Posterior cingulate gyrus (tissue), 11 donors: ENCODE measurements at regions not wholly inside any gene's neighbourhood (a gene's known extent, or its start where the extent isn't known, plus 50 kb on each side); places are given as distances from the start of the nearest gene placed in this dataset.

ENCODE experiments used
- DNase-seq, 10 donors: peaks; one replicate each; pipeline versions ENCODE4 v3.0.0 to v3.0.0-alpha.2; 2020 to 2021; ENCODE audit warnings: mixed read lengths in 3 of 10
- intact Hi-C: fragments of 100-400 bp; cut with DNase I; formaldehyde crosslinking; loops from one replicate; pipeline ENCODE4 v1.15.1; 2023

- intact Hi-C loops: no loop called here
- DNase-seq: no peak
These were observed 89.3 kb upstream of the FTMT start for GRCh38 chr5:121762426-121762825.

GRCh38 chr5:121763665-121764064, 88.0 kb upstream of the FTMT start:
- DNase-seq: no peak
- intact Hi-C loops: no loop called here

- no peak for DNase-seq
- intact Hi-C loops: no loop called here
These were observed 71.3 kb upstream of the FTMT start for GRCh38 chr5:121780406-121780805.

- no peak for DNase-seq
- intact Hi-C loops: no loop called here
These were observed 68.0 kb upstream of the FTMT start for GRCh38 chr5:121783700-121784099.

- no peak for DNase-seq
- intact Hi-C loops: no loop called here
These were observed 57.9 kb upstream of the FTMT start for GRCh38 chr5:121793791-121794190.

- intact Hi-C loops: no loop called here
These were observed 56.2 kb upstream of the FTMT start for GRCh38 chr5:121795511-121795910.

GRCh38 chr5:121797681-121798518, 53.8 kb upstream of the FTMT start:
- intact Hi-C loops: no loop called here
- DNase-seq: no peak

More at GRCh38 chr5:121795511-121795910, 56.2 kb upstream of the FTMT start:
- no peak for DNase-seq
